HepG2 (cell line): ENCODE measurements at regions not wholly inside any gene's neighbourhood (a gene's known extent, or its start where the extent isn't known, plus 50 kb on each side); places are given as distances from the start of the nearest gene placed in this dataset.

Source experiments
- ATAC-seq: fragments of 200-7000 bp; cut with Tn5 transposase; 3 replicates; pipeline ENCODE4 v1.9.1; 2020; ENCODE audit warnings: mild to moderate bottlenecking, moderate library complexity
- BruUV-seq: library from RNA; stranded (reverse); fragments of 400-500 nt; replicated peaks from 2 replicates; lab custom pipeline; 2021; lab: Mats Ljungman, UMichigan
- CTCF ChIA-PET: fragments of 300-600 bp; formaldehyde crosslinking; extraction: SDS; loops from one replicate; lab custom pipeline; 2021; ENCODE audit warnings: low total read pairs, inconsistent platforms, low intra/inter-chr PET ratio; lab: Yijun Ruan, JAX
- POLR2A ChIA-PET: fragments of 350-600 bp; sonication (Branson Sonifier 250); formaldehyde crosslinking; loops from one replicate; lab custom pipeline; 2020; ENCODE audit warnings: antibody characterized with exemption, inconsistent platforms; lab: Yijun Ruan, JAX
- DNase-seq: peaks from one replicate; pipeline ENCODE4 v3.0.0-alpha.2; 2015; ENCODE audit warnings: low spot score
- FAIRE-seq: peaks from 3 replicates; lab custom pipeline; 2011; peaks lifted over from hg19 to GRCh38; lab: Jason Lieb, UNC
- H2AFZ ChIP-seq: one replicate; pipeline ENCODE4 v1.6.1; 2011; ENCODE audit warnings: low read length, inconsistent platforms
- H3K27ac ChIP-seq: fragments of 300-600 bp; 3 replicates; pipeline ENCODE4 v1.8.0; 2011; ENCODE audit warnings: mixed run types, mild to moderate bottlenecking, mixed read lengths, low read length, inconsistent platforms; ENCODE audit not compliant: insufficient read depth; ENCODE audit errors: extremely low read length
- H3K27me3 ChIP-seq, 2 experiments: fragments of 200-600 bp in 1 of 2; 2 replicates in 1 of 2; 3 replicates in 1 of 2; pipeline versions ENCODE4 v1.6.0 to v1.8.0; 2011; ENCODE audit warnings: low read length in 2 of 2, mild to moderate bottlenecking in 2 of 2, moderate library complexity in 2 of 2, inconsistent platforms in 1 of 2; ENCODE audit not compliant: insufficient read depth in 2 of 2, control insufficient read depth in 1 of 2
- H3K36me3 ChIP-seq, 2 experiments: fragments of 200-600 bp in 1 of 2; replicated peaks in 1 of 2; 2 replicates in 1 of 2; 3 replicates in 1 of 2; pipeline versions ENCODE4 v1.5.1 to v1.8.0; 2011; ENCODE audit warnings: low read length in 2 of 2, inconsistent platforms in 1 of 2; ENCODE audit not compliant: insufficient read depth in 2 of 2, control insufficient read depth in 1 of 2
- H3K4me1 ChIP-seq: 2 replicates; pipeline ENCODE4 v1.5.1; 2012; ENCODE audit warnings: low read length, inconsistent platforms; ENCODE audit not compliant: insufficient read depth
- H3K4me2 ChIP-seq: 2 replicates; pipeline ENCODE4 v1.6.0; 2011; ENCODE audit warnings: low read depth, low read length, inconsistent platforms
- H3K4me3 ChIP-seq, 3 experiments: fragments of 200-600 bp in 1 of 3; sonication (generic), shearing (Covaris generic) in 1 of 3; replicated peaks in 1 of 3; 2 replicates each; pipeline ENCODE4 v1.5.1; 2011 to 2016; ENCODE audit warnings: low read length in 3 of 3, inconsistent platforms in 2 of 3, low read depth in 2 of 3, mild to moderate bottlenecking in 2 of 3, control low read depth in 1 of 3, mixed read lengths in 1 of 3; ENCODE audit not compliant: insufficient read depth in 1 of 3
- H3K79me2 ChIP-seq: one replicate; pipeline ENCODE4 v1.6.1; 2011; ENCODE audit warnings: low read length, inconsistent platforms; ENCODE audit not compliant: insufficient read depth
- H3K9ac ChIP-seq: 2 replicates; pipeline ENCODE4 v1.6.0; 2011; ENCODE audit warnings: mild to moderate bottlenecking, low read depth, low read length, inconsistent platforms; ENCODE audit not compliant: insufficient read depth
- H3K9me3 ChIP-seq: 2 replicates; pipeline ENCODE4 v1.5.1; 2012; ENCODE audit warnings: mild to moderate bottlenecking, low read length
- H4K20me1 ChIP-seq: 2 replicates; pipeline ENCODE4 v1.6.0; 2011; ENCODE audit warnings: inconsistent platforms, mild to moderate bottlenecking, low read length, moderate library complexity; ENCODE audit not compliant: insufficient read depth
- ETV5 ChIP-seq: IDR thresholded peaks from 2 replicates; pipeline ENCODE4 v1.6.1; 2018; ENCODE audit warnings: missing biosample characterization, missing genetic modification reagents, inconsistent platforms, borderline replicate concordance
- NR2F1 ChIP-seq, 2 experiments: fragments of 450-650 bp in 1 of 2; formaldehyde crosslinking in 1 of 2; IDR thresholded peaks; 2 replicates each; pipeline versions ENCODE4 v1.5.0 to v1.6.1; 2016 to 2020; ENCODE audit warnings: mild to moderate bottlenecking in 1 of 2, missing compliant biosample characterization in 1 of 2, missing genetic modification reagents in 1 of 2, moderate library complexity in 1 of 2
- SAFB2 ChIP-seq: sonication (generic); formaldehyde crosslinking; IDR thresholded peaks from 2 replicates; pipeline ENCODE4 v1.5.1; 2020; ENCODE audit warnings: missing genetic modification reagents, low read depth, mild to moderate bottlenecking, borderline replicate concordance
- SNAI1 ChIP-seq: sonication (generic); formaldehyde crosslinking; IDR thresholded peaks from 2 replicates; pipeline ENCODE4 v1.5.0; 2020; ENCODE audit warnings: mild to moderate bottlenecking, missing genetic modification reagents, borderline replicate concordance
- SOX6 ChIP-seq, 2 experiments: fragments of 450-650 bp in 1 of 2; sonication (generic) in 1 of 2; formaldehyde crosslinking in 1 of 2; IDR thresholded peaks; 2 replicates each; pipeline versions ENCODE4 v1.4.0 to v1.6.1; 2017 to 2020; ENCODE audit warnings: antibody characterized with exemption in 1 of 2, mild to moderate bottlenecking in 1 of 2, missing genetic modification reagents in 1 of 2
- SP4 ChIP-seq: sonication (generic); formaldehyde crosslinking; IDR thresholded peaks from 2 replicates; pipeline ENCODE4 v1.8.1; 2023; ENCODE audit warnings: mild to moderate bottlenecking, missing genetic modification reagents
- TP53 ChIP-seq: sonication (generic); formaldehyde crosslinking; conservative IDR thresholded peaks from 2 replicates; pipeline ENCODE4 v1.4.0; 2020; ENCODE audit warnings: missing genetic modification reagents
- ZMYM2 ChIP-seq: sonication (generic); formaldehyde crosslinking; IDR thresholded peaks from 2 replicates; pipeline ENCODE4 v1.8.0; 2022; ENCODE audit warnings: mild to moderate bottlenecking, missing genetic modification reagents
- ZMYM4 ChIP-seq: sonication (generic); formaldehyde crosslinking; IDR thresholded peaks from 2 replicates; pipeline ENCODE4 v1.8.1; 2023; ENCODE audit warnings: mild to moderate bottlenecking, missing genetic modification reagents
- ZNF33B ChIP-seq: sonication (generic); formaldehyde crosslinking; IDR thresholded peaks from 2 replicates; pipeline ENCODE4 v1.5.1; 2020; ENCODE audit warnings: mild to moderate bottlenecking, missing genetic modification reagents
- ZNF567 ChIP-seq: sonication (generic); formaldehyde crosslinking; IDR thresholded peaks from 2 replicates; pipeline ENCODE4 v1.8.1; 2023; ENCODE audit warnings: mild to moderate bottlenecking, missing genetic modification reagents, borderline replicate concordance
- ZNF570 ChIP-seq: sonication (generic); formaldehyde crosslinking; IDR thresholded peaks from 2 replicates; pipeline ENCODE4 v1.4.0; 2020; ENCODE audit warnings: mild to moderate bottlenecking, missing genetic modification reagents, borderline replicate concordance
- ZNF709 ChIP-seq: sonication (generic); formaldehyde crosslinking; IDR thresholded peaks from 2 replicates; pipeline ENCODE4 v1.5.0; 2020; ENCODE audit warnings: mild to moderate bottlenecking, missing genetic modification reagents
- ZNF761 ChIP-seq: sonication (generic); formaldehyde crosslinking; conservative IDR thresholded peaks from 2 replicates; pipeline ENCODE4 v1.4.0; 2020; ENCODE audit warnings: mild to moderate bottlenecking, missing genetic modification reagents
- WGBS: methylation state at CpG from one replicate; pipeline ENCODE4 v1.1.6; 2017; ENCODE audit warnings: low lambda C conversion rate; 5-methylcytosine and 5-hydroxymethylcytosine counted together
- in situ Hi-C: cut with HindIII; loops from 2 replicates; pipeline ENCODE4 v1.10.0; 2017; ENCODE audit warnings: low pct_unique_long_range_greater_than_20kb; ENCODE audit not compliant: extremely low pct_ligation_motif_present
- intact Hi-C: fragments of 100-400 bp; cut with micrococcal nuclease; formaldehyde crosslinking; loops from one replicate; pipeline ENCODE4 v1.10.0; 2022; ENCODE audit not compliant: unreplicated experiment
- TF ChIP-seq, protein P1 (sequence below): sonication (generic); formaldehyde crosslinking; IDR thresholded peaks from 2 replicates; pipeline ENCODE4 v1.4.0; 2020; ENCODE audit warnings: mild to moderate bottlenecking, missing genetic modification reagents
- TF ChIP-seq, protein P2 (sequence below): fragments of 450-650 bp; IDR thresholded peaks from 2 replicates; pipeline ENCODE4 v1.6.1; 2016
- TF ChIP-seq, protein P3 (sequence below): sonication (generic); formaldehyde crosslinking; IDR thresholded peaks from 2 replicates; pipeline ENCODE4 v1.5.1; 2020; ENCODE audit warnings: missing genetic modification reagents, mild to moderate bottlenecking, borderline replicate concordance
- TF ChIP-seq, protein P4 (sequence below): sonication (generic); formaldehyde crosslinking; IDR thresholded peaks from 2 replicates; pipeline ENCODE4 v1.9.0; 2021; ENCODE audit warnings: missing genetic modification reagents, mild to moderate bottlenecking, borderline replicate concordance

DNA sequence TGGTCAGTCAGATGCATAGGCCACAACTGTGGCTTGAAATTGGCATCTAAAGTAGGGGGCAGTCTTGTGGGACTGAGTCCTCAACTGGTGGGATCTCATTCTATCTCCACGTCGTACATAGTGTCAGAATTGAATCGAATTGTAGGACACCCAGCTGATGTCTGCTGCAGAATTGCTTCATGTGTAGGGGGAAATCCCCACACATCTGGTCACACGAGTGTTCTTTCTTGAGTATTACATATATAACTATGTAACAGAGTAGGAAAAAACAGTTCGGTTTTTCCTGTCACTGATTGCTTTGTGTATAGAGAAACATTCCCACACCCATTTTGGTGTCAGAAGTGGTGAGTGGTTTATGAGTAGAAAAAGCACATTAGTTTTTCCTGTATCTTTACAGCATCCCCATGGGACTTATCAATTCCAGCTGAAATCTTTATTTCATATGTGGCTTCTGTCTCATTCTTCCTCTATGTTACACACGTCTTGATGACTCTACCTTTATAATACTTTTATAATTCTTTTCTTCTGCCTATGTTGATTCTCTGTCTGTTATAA, 79.4 kb upstream of the PCGF5 start (continued):
- TF ChIP-seq TP53 (CRISPR knock-in tag) (no peak), SNAI1 (no peak), ZNF33B (CRISPR knock-in tag) (no peak), ETV5 (no peak), ZNF567 (no peak), ZMYM4 (CRISPR knock-in tag) (no peak)
- TF ChIP-seq, protein P1, sequence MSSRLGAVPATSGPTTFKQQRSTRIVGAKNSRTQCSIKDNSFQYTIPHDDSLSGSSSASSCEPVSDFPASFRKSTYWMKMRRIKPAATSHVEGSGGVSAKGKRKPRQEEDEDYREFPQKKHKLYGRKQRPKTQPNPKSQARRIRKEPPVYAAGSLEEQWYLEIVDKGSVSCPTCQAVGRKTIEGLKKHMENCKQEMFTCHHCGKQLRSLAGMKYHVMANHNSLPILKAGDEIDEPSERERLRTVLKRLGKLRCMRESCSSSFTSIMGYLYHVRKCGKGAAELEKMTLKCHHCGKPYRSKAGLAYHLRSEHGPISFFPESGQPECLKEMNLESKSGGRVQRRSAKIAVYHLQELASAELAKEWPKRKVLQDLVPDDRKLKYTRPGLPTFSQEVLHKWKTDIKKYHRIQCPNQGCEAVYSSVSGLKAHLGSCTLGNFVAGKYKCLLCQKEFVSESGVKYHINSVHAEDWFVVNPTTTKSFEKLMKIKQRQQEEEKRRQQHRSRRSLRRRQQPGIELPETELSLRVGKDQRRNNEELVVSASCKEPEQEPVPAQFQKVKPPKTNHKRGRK (CRISPR knock-in tag), result no peak
- TF ChIP-seq, protein P2, sequence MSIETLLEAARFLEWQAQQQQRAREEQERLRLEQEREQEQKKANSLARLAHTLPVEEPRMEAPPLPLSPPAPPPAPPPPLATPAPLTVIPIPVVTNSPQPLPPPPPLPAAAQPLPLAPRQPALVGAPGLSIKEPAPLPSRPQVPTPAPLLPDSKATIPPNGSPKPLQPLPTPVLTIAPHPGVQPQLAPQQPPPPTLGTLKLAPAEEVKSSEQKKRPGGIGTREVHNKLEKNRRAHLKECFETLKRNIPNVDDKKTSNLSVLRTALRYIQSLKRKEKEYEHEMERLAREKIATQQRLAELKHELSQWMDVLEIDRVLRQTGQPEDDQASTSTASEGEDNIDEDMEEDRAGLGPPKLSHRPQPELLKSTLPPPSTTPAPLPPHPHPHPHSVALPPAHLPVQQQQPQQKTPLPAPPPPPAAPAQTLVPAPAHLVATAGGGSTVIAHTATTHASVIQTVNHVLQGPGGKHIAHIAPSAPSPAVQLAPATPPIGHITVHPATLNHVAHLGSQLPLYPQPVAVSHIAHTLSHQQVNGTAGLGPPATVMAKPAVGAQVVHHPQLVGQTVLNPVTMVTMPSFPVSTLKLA, result no peak
- TF ChIP-seq, all 625 proteins: peak for 0

DNA sequence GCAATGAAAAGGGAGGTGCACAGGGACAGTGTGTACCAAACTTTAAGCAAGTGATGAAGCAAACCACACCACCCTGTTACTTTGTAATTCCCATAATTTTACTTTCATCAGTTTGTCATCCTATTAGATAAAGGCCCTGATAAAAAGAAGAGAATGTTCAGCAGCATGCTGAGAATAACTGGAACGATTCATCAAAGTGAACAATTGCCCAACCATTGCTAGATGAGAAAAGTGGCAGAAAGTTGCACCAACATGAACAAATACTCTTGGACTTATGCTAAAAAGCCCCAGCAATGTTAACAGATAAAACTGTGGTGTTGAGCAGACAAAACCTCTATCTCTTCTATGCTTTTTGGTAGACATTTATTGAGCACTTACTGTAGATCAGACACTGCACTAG, 75.5 kb upstream of the PCGF5 start:
- intact Hi-C loops (no loop called here), in situ Hi-C loops (no loop called here)
- Histone ChIP-seq H2AFZ (no peak overlapping the region), H3K27me3 (no peaks in the 10 kb centered on the region), H3K36me3 (no peaks in the 10 kb centered on the region), H3K79me2 (no peaks in the 10 kb centered on the region), H3K4me1 (no peaks in the 10 kb centered on the region), H3K27ac (no peak overlapping the region), H3K9me3 (no peaks in the 10 kb centered on the region), H3K4me2 (no peak overlapping the region), H4K20me1 (no peaks in the 10 kb centered on the region), H3K4me3 (no peak overlapping the region), H3K9ac (no peak overlapping the region)
- DNase-seq (no peak), ATAC-seq (no peak), FAIRE-seq (no peak)
- BruUV-seq, result no TSS peak
- 4% methylated on average over 1 of the region's 1 CpG for WGBS
- POLR2A ChIA-PET, result no interaction called here
- CTCF ChIA-PET, result no interaction called here
- TF ChIP-seq SOX6 (IDR thresholded peaks at IDR 0.05) (no peak), SOX6 (CRISPR knock-in tag; IDR thresholded peaks at IDR 0.05) (no peak), ZMYM2 (no peak), NR2F1 (CRISPR knock-in tag; IDR thresholded peaks at IDR 0.05) (no peak), SP4 (no peak), ZNF709 (CRISPR knock-in tag) (no peak), ZNF761 (CRISPR knock-in tag) (no peak), SAFB2 (CRISPR knock-in tag) (no peak), ZNF570 (no peak)
- TF ChIP-seq, protein P3, sequence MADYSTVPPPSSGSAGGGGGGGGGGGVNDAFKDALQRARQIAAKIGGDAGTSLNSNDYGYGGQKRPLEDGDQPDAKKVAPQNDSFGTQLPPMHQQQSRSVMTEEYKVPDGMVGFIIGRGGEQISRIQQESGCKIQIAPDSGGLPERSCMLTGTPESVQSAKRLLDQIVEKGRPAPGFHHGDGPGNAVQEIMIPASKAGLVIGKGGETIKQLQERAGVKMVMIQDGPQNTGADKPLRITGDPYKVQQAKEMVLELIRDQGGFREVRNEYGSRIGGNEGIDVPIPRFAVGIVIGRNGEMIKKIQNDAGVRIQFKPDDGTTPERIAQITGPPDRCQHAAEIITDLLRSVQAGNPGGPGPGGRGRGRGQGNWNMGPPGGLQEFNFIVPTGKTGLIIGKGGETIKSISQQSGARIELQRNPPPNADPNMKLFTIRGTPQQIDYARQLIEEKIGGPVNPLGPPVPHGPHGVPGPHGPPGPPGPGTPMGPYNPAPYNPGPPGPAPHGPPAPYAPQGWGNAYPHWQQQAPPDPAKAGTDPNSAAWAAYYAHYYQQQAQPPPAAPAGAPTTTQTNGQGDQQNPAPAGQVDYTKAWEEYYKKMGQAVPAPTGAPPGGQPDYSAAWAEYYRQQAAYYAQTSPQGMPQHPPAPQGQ (CRISPR knock-in tag), result no peak
- TF ChIP-seq, protein P4, sequence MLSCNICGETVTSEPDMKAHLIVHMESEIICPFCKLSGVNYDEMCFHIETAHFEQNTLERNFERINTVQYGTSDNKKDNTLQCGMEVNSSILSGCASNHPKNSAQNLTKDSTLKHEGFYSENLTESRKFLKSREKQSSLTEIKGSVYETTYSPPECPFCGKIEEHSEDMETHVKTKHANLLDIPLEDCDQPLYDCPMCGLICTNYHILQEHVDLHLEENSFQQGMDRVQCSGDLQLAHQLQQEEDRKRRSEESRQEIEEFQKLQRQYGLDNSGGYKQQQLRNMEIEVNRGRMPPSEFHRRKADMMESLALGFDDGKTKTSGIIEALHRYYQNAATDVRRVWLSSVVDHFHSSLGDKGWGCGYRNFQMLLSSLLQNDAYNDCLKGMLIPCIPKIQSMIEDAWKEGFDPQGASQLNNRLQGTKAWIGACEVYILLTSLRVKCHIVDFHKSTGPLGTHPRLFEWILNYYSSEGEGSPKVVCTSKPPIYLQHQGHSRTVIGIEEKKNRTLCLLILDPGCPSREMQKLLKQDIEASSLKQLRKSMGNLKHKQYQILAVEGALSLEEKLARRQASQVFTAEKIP (CRISPR knock-in tag), result no peak
